Spleen (tissue), 11 donors: ENCODE measurements at regions not wholly inside any gene's neighbourhood (a gene's known extent, or its start where the extent isn't known, plus 50 kb on each side); places are given as distances from the start of the nearest gene placed in this dataset.
"Not testable (repeated sequence)": the region's sequence is repeated elsewhere in the genome, so short reads cannot be mapped to it uniquely, and the experiment has no call there.

Source experiments
- DNase-seq: peaks from one replicate; pipeline ENCODE4 v3.0.0-alpha.2; 2020
- H3K27ac ChIP-seq, 8 donors: fragments of 200-600 bp; sonication (generic) in 7 of 8; 1 replicate in 4 of 8; 2 replicates in 4 of 8; pipeline versions ENCODE4 v1.5.0 to v1.8.0; 2016 to 2021; ENCODE audit warnings: inconsistent platforms in 4 of 8, mild to moderate bottlenecking in 4 of 8, moderate library complexity in 1 of 8
- H3K27me3 ChIP-seq, 7 donors: fragments of 200-600 bp; sonication (generic) in 6 of 7; replicated peaks in 1 of 7; 1 replicate in 4 of 7; 2 replicates in 3 of 7; pipeline versions ENCODE4 v1.5.0 to v1.8.0; 2016 to 2021; ENCODE audit warnings: inconsistent platforms in 3 of 7, mild to moderate bottlenecking in 1 of 7
- H3K36me3 ChIP-seq, 6 donors: fragments of 200-600 bp; sonication (generic) in 5 of 6; 1 replicate in 4 of 6; 2 replicates in 2 of 6; pipeline versions ENCODE4 v1.5.0 to v1.8.0; 2016 to 2021; ENCODE audit warnings: inconsistent platforms in 2 of 6
- H3K4me1 ChIP-seq, 6 donors: fragments of 200-600 bp; sonication (generic) in 5 of 6; 1 replicate in 3 of 6; 2 replicates in 3 of 6; pipeline versions ENCODE4 v1.5.0 to v1.8.0; 2016 to 2021; ENCODE audit warnings: inconsistent platforms in 3 of 6
- H3K4me3 ChIP-seq, 8 donors: fragments of 200-600 bp; sonication (generic) in 7 of 8; 1 replicate in 4 of 8; 2 replicates in 4 of 8; pipeline versions ENCODE4 v1.5.0 to v1.8.0; 2016 to 2021; ENCODE audit warnings: inconsistent platforms in 4 of 8, mild to moderate bottlenecking in 4 of 8, moderate library complexity in 2 of 8
- H3K9me3 ChIP-seq, 8 donors: fragments of 200-600 bp; sonication (generic) in 7 of 8; 1 replicate in 4 of 8; 2 replicates in 4 of 8; pipeline versions ENCODE4 v1.5.0 to v1.8.0; 2016 to 2021; ENCODE audit warnings: inconsistent platforms in 4 of 8
- CTCF ChIP-seq, 11 experiments: fragments of 200-600 bp in 7 of 11; fragments of 450-650 bp in 4 of 11; sonication (generic) in 4 of 11; IDR thresholded peaks in 8 of 11; conservative IDR thresholded peaks in 3 of 11; 1 replicate in 7 of 11; 2 replicates in 4 of 11; pipeline versions ENCODE4 v1.4.0 to v1.8.0; 2016 to 2021; ENCODE audit warnings: antibody characterized with exemption in 11 of 11, inconsistent platforms in 4 of 11, mild to moderate bottlenecking in 1 of 11
- POLR2A ChIP-seq, 3 donors: fragments of 450-650 bp; IDR thresholded peaks; one replicate each; pipeline ENCODE4 v1.5.1; 2017; ENCODE audit warnings: antibody characterized with exemption in 3 of 3, mild to moderate bottlenecking in 1 of 3
- POLR2AphosphoS5 ChIP-seq, 3 donors: sonication (generic); formaldehyde crosslinking; IDR thresholded peaks; one replicate each; pipeline ENCODE4 v1.5.1; 2017; ENCODE audit warnings: antibody characterized with exemption in 3 of 3
- WGBS, 5 donors: extraction: QIAGEN DNeasy Blood & Tissue Kit in 3 of 5; methylation state at CpG; one replicate each; pipeline versions ENCODE4 v1.1.5 to v1.1.7; 2013 to 2018; 5-methylcytosine and 5-hydroxymethylcytosine counted together
- intact Hi-C: fragments of 100-400 bp; cut with DNase I; formaldehyde crosslinking; loops from one replicate; pipeline ENCODE4 v1.15.0; 2023; ENCODE audit warnings: low total_unique reads
- donor health status: healthy with polysubstance abuse.
- donor health status: DM: no; HTN: no; CAD: no; lungs with moderate emphysema.
- donor health status: DM: no; HTN: no; CAD: no.
- donor health status: Bipolar disorder and iron deficiency.
- donor health status: healthy.
- donor health status: DM: no; HTN: no; CAD: no.
- donor health status: DM: yes; HTN: yes; CAD: no.

- no peak for DNase-seq
- no peak overlapping the region for H3K4me3 ChIP-seq
- H3K36me3 ChIP-seq: no peaks in the 10 kb centered on the region
- H3K27me3 ChIP-seq: no peaks in the 10 kb centered on the region
- H3K27ac ChIP-seq: no peak overlapping the region
- whole genome bisulfite sequencing, 5 donors: 41 to 82% (median 62%) methylated on average over 1 of the region's 1 CpG
- TF ChIP-seq POLR2AphosphoS5 (IDR thresholded peaks at IDR 0.05) (no peak), POLR2A (IDR thresholded peaks at IDR 0.05) (no peak)
- no peaks in the 10 kb centered on the region for H3K9me3 ChIP-seq
- no peaks in the 10 kb centered on the region for H3K4me1 ChIP-seq
- intact Hi-C loops: no loop called here
These were observed 562.0 kb downstream of the SMARCA1 start for GRCh38 chrX:128961290-128961689.

GRCh38 chrX:128954697-128955096, 568.6 kb downstream of the SMARCA1 start:
- H3K4me1 ChIP-seq, H3K4me3 ChIP-seq, DNase-seq, intact Hi-C loops, H3K27ac ChIP-seq, H3K27me3 ChIP-seq, H3K36me3 ChIP-seq: not testable (repeated sequence)
- H3K9me3 ChIP-seq: peaks cover 0 to 21% (median 14%) of the 10 kb centered on the region in 8 donors
- WGBS, 5 donors: 88 to 100% (median 88%) methylated on average over 1 of the region's 1 CpG

GRCh38 chrX:128931071-128931470, 592.2 kb downstream of the SMARCA1 start:
- H3K27me3 ChIP-seq: no peaks in the 10 kb centered on the region
- H3K36me3 ChIP-seq: no peaks in the 10 kb centered on the region
- intact Hi-C loops: no loop called here
- H3K27ac ChIP-seq: no peak overlapping the region
- TF ChIP-seq POLR2A (IDR thresholded peaks at IDR 0.05): no peak
- TF ChIP-seq POLR2AphosphoS5 (IDR thresholded peaks at IDR 0.05): no peak
- TF ChIP-seq CTCF (IDR thresholded peaks at IDR 0.05 in 8 of 11, conservative IDR thresholded peaks at IDR 0.05 in 3 of 11): no peak
- DNase-seq: no peak
- peaks cover 0 to 10% (median 0%) of the 10 kb centered on the region in 8 donors for H3K9me3 ChIP-seq
- H3K4me1 ChIP-seq: no peaks in the 10 kb centered on the region
- H3K4me3 ChIP-seq: no peak overlapping the region
- WGBS, 5 donors: 31 to 93% (median 64%) methylated on average over 1 of the region's 1 CpG

GRCh38 chrX:128929271-128930057, 593.8 kb downstream of the SMARCA1 start:
- DNase-seq: no peak
- 75 to 88% (median 77%) methylated on average over 4 of the region's 4 CpGs for WGBS, 5 donors
- no peaks in the 10 kb centered on the region for H3K36me3 ChIP-seq

More at GRCh38 chrX:128929271-128930057, 593.8 kb downstream of the SMARCA1 start:
- TF ChIP-seq POLR2AphosphoS5 (IDR thresholded peaks at IDR 0.05): no peak
- TF ChIP-seq CTCF (IDR thresholded peaks at IDR 0.05 in 8 of 11, conservative IDR thresholded peaks at IDR 0.05 in 3 of 11): no peak
- no peak for TF ChIP-seq POLR2A (IDR thresholded peaks at IDR 0.05)
- Histone ChIP-seq H3K4me3 (no peak overlapping the region), H3K27me3 (no peaks in the 10 kb centered on the region), H3K9me3 (peaks cover 0 to under 1% (median 0%) of the 10 kb centered on the region in 8 donors), H3K4me1 (no peaks in the 10 kb centered on the region), H3K27ac (no peak overlapping the region)
- intact Hi-C loops: no loop called here
